ENCODE measurements at regions not wholly inside any gene's neighbourhood (a gene's known extent, or its start where the extent isn't known, plus 50 kb on each side); places are given as distances from the start of the nearest gene placed in this dataset.

- TF ChIP-seq CTCF (IDR thresholded peaks at IDR 0.05) (no peak), POLR2A (IDR thresholded peaks at IDR 0.05) (no peak), EP300 (IDR thresholded peaks at IDR 0.05) (no peak)
Measured at GRCh38 chr13:91214031-91214430, 133.5 kb upstream of the MIR17HG start.

All from ovary (tissue), 3 donors.